NCI-H1436 treated with DMSO at 0.1 percent for 48 hours (cell line): ENCODE measurements at regions not wholly inside any gene's neighbourhood (a gene's known extent, or its start where the extent isn't known, plus 50 kb on each side); places are given as distances from the start of the nearest gene placed in this dataset.

Source experiments
- DNase-seq: peaks from one replicate; lab custom pipeline; 2025; lab: John Stamatoyannopoulos, UW

- no peak for DNase-seq
Measured at GRCh38 chr6:113344969-113345368, 512.2 kb upstream of the MARCKS start.

DNA sequence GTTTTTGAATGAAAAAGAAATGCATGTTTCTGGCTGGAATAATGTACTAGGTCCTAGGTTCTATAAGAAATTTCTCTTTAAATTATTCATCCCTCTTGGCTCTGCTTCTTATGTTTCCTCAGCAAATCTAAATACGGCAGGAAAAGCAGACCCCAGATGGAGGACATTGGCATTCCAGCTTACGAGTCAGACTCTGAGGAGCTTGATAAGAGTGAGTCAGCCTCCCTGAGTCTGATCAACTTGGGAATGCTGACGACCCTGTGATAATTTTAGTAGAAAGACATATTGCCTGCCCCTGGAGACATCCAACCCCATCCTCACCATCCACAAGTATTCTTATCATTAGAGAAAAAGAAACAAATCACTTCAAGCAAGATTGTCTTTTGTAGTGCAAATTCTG, 509.7 kb upstream of the MARCKS start:
- no peak for DNase-seq

DNA sequence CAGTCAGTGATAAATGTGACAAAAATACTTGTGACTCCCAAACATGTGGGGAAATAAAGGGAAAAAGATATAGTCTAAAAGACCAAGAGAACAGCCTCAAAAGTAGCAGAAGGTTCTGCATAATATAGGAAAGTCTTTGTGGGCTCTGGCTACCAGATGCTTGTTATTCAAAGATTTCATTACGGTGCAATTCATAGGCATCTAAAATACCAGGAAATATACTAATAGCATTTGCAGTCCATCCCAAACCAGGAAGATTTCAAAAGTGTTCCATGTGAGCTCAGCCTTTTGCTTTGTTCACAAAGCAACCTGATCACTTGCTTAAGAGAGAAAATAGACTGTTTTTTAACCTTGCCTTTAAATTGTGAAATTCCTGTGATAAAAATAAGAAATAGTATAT, 506.7 kb upstream of the MARCKS start:
- DNase-seq = no peak

DNA sequence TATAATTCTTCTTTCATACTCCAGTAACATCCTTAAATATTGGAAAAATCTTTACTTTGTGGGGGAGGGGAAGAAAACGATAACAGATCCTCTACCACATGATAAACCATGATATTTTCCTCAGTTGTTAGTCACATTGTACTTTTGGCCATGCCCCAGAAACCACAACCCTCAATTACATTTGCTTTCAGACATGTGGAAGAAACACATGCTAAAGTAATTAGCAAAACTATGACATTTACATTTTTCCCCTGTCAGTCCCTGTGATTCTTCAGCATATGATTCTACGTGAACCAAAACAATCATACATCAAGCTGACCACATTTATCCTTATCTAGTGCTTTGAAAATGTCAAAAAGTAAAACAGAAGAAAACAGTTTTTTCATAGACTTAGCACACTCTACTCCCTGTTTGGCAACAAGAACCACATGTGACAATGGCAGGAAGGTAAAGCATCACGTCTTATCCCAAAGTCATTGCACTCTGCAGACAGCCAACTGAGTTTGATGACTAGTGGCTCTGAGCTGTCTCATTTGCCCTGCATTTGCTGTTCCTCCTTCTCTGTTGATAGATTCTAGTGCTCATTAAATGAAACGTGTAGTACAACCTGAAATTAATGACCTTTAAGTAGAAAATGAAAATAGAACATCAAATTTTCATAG, 505.8 kb upstream of the MARCKS start:
- no peak for DNase-seq

DNA sequence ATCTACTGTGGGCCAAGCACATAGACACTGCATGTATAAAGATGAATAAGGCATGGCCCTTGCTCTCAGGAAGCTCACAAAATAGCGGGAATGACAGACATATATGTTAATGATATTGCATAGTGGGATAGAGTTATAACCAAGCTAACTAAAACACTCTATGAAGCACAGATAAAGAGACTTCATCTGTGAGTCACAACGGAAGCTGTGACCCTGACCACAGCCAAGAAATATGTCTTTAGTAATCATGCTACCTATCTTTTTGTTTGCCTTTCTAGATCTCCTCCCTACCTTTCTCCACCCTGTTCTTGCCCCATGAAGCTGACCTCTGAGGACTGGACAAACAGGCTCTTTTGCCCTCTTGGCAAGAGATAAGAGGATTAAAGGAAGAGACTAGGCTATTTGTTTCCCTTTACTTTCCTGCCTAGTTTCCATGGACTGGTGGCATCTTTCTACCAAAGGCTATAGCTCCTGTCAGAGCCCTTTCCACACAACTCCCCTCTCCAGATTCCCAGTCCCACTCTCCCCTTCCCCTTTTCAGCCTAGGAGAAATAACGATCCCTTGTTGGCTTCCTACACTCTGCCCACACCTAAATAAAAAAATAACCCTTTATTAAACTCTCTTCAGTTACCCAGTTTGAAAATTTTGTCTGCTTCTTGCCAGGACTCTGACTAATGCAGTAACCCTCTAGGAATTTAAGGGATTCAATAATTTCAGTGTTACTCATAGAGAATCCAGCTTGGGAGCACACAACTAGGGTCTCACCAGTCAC, 504.9 kb upstream of the MARCKS start:
- no peak for DNase-seq

DNA sequence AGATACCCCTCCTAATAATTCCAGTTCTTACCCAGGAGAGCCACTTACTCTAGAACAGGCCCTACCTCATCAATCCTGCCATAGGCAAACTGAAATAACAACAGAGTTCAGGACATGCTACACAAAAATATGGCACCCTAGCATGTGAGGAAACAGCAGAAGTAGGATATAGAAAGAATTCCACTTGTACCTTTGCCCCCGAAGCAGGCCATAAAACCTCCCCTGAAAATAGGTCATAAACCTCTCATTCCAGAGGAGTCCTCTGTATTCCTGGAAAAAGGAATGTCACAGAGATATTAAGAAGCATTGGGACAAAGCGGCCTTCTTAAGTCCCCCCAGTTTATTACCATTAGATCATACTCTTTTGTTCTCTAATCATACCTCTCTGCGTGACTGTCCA, 504.3 kb upstream of the MARCKS start:
- DNase-seq = no peak

- no peak for DNase-seq
Measured at GRCh38 chr6:113353392-113353791, 503.8 kb upstream of the MARCKS start.

- DNase-seq = no peak
Measured at GRCh38 chr6:113354204-113354895, 502.8 kb upstream of the MARCKS start.

DNA sequence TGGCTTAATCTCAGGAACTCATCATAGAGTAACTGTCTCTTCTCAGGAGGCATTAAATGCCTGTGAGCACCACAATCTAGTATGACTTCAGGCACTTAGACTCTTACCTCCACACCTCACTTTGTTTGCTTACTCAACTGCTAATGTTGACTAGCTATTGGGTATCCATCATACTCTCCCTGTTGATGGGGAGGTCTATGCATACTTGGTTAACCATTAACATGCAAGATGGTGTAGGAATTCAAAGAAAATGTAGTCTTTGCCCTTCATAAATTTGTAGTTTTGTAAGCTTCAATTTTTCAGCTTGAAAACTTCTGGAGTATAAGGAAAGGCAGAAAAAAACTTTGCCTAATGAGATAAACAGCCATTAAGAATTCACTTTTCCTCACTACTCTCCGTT, 501.0 kb upstream of the MARCKS start:
- DNase-seq = no peak

DNA sequence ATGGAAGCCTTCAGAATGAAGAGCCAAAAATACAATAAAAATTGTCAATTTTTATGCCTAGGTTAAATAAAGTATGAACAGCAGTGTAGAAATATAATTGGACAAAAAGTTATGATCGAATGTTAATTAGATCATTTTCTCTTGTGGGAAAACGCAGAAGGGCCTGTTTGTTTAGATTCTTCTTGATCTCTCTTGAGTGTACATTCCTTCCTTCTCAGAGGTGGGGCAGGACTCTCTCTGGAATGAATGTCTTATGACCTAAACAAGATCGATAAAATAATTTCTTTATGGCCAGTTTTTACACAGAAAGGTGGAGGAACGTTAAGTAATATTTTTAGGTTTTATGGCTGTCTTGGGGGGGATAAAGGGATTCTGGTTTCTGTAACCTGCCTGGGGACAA, 500.1 kb upstream of the MARCKS start:
- DNase-seq = no peak

GRCh38 chr6:113358063-113358583, 499.0 kb upstream of the MARCKS start:
- no peak for DNase-seq

GRCh38 chr6:113359155-113360140, 497.7 kb upstream of the MARCKS start:
- peak; percentile 49 for DNase-seq

DNA sequence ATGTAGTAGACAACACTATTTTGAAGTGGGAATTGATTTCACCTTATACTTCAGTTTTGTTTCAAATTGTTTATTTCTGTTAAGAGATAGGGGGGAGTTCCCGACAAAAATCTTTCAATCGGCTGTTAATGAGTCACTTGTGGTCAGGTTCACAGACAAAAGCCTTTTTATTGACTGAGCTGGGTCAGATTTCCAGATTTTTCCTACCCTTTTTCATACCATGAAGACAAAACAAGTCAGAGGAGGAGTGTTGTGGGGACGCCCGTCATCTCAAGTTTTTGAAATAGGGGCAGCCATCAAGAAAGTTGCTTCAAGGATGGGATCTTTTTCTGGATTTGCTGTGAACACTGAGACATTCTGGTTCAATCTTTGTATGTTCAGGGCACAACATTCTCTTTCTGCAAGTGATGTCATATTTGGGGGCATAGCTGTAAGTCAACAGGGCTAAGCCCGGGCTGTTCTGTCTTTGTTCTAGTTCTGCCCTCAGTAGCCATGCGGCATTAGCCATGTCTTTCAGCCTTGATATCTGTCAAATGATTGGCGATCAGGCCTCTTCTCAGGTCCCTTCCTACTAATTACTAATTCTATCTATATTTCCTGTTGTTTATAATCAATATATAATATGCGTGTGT, 496.0 kb upstream of the MARCKS start:
- no peak for DNase-seq

DNA sequence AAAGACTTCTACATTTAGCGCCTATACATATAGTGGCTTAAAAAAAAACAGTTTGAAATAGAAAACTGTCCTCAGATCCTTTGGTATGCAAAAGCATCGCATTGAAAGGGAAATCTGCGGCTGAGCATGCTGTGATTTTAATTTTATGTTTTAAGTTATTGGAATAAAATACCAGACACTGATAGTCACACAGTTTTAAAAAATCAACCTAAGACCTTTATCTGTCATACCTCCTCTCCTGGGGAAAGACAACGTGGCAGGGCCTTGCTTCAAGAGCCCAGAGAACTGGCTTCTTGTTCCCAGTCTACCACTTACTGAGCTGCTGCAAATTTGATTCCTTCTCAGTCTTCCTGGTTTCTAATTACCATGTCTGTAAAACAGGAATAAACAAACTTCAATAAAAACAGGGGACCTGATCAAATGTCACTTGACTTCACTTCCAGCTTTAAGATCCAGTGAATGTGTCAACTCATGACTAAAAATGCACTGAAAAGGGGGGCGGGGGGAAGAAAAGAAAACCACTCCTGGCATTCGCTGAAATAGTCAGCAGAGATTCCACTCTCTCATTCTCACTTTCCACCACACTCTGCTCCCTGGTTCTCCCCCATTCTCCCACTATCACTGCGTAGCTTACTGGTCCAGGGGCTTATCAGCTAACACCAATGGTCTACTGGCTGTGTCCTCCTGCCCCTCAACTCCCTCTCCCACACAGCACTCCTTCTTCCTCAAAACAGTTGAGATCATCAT, 494.7 kb upstream of the MARCKS start:
- DNase-seq = no peak

DNA sequence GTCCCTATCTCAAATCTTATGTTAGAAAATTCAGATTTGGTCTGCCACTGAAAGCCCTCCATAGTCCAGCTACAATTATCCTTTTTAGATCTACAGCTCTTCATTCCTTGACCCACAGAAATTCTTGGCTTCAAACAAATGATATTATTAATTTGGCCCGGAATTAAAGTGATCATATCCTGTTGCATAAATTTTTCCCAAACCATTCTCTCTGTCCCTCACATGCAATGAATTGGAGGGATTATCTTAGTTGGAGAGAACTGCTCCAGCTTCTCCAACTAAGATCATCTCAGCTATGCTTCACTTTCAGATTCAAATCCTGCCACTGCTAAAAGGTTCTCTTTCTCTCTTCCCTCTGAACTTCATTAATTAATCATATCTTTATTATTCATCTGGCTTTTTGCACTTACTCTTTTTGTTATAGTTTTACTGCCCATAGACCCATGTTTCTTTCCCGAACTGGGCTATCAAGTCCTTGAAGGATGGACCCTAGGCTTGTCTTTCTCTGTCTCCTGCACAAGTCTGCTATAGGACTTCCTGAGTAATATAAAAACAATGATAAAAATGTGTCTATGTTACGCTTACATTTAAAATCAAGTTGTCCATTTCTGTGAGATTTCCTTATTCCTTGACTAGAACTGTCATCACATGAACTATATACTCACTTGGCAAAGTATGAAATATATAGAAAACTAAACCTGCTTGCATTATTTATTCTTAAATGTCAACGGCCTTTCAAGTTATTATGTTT, 493.9 kb upstream of the MARCKS start:
- no peak for DNase-seq

GRCh38 chr6:113363866-113364265, 493.3 kb upstream of the MARCKS start:
- DNase-seq = no peak

GRCh38 chr6:113364766-113365165, 492.4 kb upstream of the MARCKS start:
- DNase-seq = no peak

- DNase-seq = no peak
Measured at GRCh38 chr6:113365191-113365590, 492.0 kb upstream of the MARCKS start.

- DNase-seq = no peak
Measured at GRCh38 chr6:113366505-113366904, 490.6 kb upstream of the MARCKS start.
